ENCODE measurements at regions not wholly inside any gene's neighbourhood (a gene's known extent, or its start where the extent isn't known, plus 50 kb on each side); places are given as distances from the start of the nearest gene placed in this dataset.

DNA sequence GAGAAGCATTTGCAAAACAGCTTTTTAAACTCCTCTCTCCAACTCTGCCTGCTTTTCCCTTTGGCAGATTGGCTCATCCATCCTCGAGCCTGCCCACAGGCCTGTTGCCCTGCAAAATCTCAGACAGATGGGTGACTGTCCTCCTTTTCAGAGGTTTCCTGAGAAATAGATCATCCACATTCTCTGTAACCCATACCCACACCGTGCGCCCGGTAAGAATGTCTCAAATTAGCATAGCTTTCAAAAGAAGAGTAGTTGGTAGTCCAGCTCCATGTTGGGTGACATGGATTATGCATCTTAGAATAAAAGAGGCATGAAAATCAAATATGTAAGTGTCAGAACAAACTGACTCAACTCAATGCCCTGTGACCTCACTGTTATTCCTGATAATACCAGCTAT, 457.9 kb downstream of the TSN start:
- TF ChIP-seq POLR2A (IDR thresholded peaks at IDR 0.05), result no peak
- no peak for TF ChIP-seq CTCF (IDR thresholded peaks at IDR 0.05)

All from Peyer's patch (tissue), 4 donors.